Endothelial cell (in vitro differentiated cells): ENCODE measurements at regions not wholly inside any gene's neighbourhood (a gene's known extent, or its start where the extent isn't known, plus 50 kb on each side); places are given as distances from the start of the nearest gene placed in this dataset.

Experiments
- DNase-seq: peaks from one replicate; pipeline ENCODE4 v3.0.0; 2021; ENCODE audit warnings: low spot score
- H3K27ac Mint-ChIP-seq: one replicate; pipeline ENCODE4 v1.8.0; 2021; ENCODE audit warnings: mixed read lengths, inconsistent platforms; ENCODE audit not compliant: unreplicated experiment
- H3K27me3 Mint-ChIP-seq: one replicate; pipeline ENCODE4 v1.8.0; 2021; ENCODE audit warnings: mild to moderate bottlenecking, moderate library complexity, mixed read lengths, inconsistent platforms; ENCODE audit not compliant: unreplicated experiment
- H3K36me3 Mint-ChIP-seq: one replicate; pipeline ENCODE4 v1.8.0; 2021; ENCODE audit warnings: mild to moderate bottlenecking, low read depth, mixed read lengths, inconsistent platforms; ENCODE audit not compliant: unreplicated experiment
- H3K4me1 Mint-ChIP-seq: one replicate; pipeline ENCODE4 v1.8.0; 2021; ENCODE audit warnings: mild to moderate bottlenecking, mixed read lengths, inconsistent platforms; ENCODE audit not compliant: unreplicated experiment
- H3K4me3 Mint-ChIP-seq: one replicate; pipeline ENCODE4 v1.8.0; 2021; ENCODE audit warnings: mild to moderate bottlenecking, mixed read lengths, inconsistent platforms; ENCODE audit not compliant: unreplicated experiment
- H3K9me3 Mint-ChIP-seq: one replicate; pipeline ENCODE4 v1.8.0; 2021; ENCODE audit warnings: mixed read lengths, inconsistent platforms; ENCODE audit not compliant: unreplicated experiment
- TF ChIP-seq, protein P1 (sequence below): fragments of 200-600 bp; sonication (generic); IDR thresholded peaks from one replicate; pipeline ENCODE4 v1.5.0; 2021; ENCODE audit warnings: antibody characterized with exemption; ENCODE audit not compliant: unreplicated experiment

DNA sequence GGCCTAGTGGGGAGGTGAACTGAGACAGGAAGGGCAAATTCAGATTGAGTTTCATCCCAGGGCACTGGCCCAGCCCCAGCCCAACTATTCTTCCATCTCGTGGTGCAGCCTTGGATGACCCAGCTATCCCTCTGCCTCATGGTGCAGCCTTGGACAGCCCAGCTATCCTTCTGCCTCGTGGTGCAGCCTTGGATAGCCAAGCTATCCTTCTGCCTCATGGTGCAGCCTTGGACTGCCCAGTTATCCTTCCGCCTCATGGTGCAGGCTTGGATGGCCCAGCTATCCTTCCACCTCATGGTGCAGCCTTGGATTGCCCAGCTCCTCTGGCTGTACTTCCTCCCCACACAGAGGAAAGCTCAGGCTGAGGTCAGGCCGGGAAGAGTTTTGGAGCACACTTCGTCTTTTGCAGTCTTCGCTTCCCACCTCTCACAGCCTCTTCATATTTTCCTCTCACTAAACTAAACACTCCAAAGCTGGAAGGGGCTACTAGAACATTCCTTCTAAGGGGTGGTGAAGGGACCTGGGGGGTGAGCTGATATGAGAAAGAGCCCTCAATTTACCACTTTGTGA, 69.8 kb upstream of the TTC34 start:
- TF ChIP-seq, protein P1, sequence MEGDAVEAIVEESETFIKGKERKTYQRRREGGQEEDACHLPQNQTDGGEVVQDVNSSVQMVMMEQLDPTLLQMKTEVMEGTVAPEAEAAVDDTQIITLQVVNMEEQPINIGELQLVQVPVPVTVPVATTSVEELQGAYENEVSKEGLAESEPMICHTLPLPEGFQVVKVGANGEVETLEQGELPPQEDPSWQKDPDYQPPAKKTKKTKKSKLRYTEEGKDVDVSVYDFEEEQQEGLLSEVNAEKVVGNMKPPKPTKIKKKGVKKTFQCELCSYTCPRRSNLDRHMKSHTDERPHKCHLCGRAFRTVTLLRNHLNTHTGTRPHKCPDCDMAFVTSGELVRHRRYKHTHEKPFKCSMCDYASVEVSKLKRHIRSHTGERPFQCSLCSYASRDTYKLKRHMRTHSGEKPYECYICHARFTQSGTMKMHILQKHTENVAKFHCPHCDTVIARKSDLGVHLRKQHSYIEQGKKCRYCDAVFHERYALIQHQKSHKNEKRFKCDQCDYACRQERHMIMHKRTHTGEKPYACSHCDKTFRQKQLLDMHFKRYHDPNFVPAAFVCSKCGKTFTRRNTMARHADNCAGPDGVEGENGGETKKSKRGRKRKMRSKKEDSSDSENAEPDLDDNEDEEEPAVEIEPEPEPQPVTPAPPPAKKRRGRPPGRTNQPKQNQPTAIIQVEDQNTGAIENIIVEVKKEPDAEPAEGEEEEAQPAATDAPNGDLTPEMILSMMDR = no peak
- Mint-ChIP-seq H3K9me3 (peaks cover 4% of the 10 kb centered on the region), H3K36me3 (peaks cover 3% of the 10 kb centered on the region), H3K4me3 (no peak overlapping the region), H3K27me3 (peaks cover 3% of the 10 kb centered on the region), H3K27ac (no peak overlapping the region), H3K4me1 (no peaks in the 10 kb centered on the region)
- DNase-seq = no peak

DNA sequence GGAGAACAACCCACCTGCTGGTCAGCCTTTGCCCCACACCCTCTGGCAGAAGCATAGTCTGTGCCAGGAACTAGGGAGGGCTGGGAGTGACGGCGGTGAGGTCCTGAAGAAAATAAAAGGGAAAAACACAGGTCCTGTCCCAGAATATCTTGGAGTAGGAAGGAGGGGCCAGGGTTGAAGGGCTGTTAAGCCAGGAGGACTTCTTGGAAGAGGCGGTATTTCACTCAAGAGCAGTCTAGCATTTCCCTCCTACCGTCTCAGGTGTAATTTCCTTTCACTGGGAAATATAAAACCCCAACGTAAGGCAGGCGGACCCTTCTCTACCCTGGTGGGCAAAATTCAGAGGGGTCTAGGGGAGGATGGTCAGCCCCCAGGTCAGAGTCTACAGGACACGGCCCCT, 72.7 kb upstream of the TTC34 start:
- TF ChIP-seq, protein P1 = no peak
- Mint-ChIP-seq H3K36me3 (peaks cover 3% of the 10 kb centered on the region), H3K27ac (no peak overlapping the region), H3K4me1 (no peaks in the 10 kb centered on the region), H3K4me3 (no peak overlapping the region), H3K9me3 (peaks cover 4% of the 10 kb centered on the region), H3K27me3 (peaks cover 2% of the 10 kb centered on the region)
- no peak for DNase-seq

GRCh38 chr1:2874607-2875480, 73.4 kb upstream of the TTC34 start:
- peaks cover 3% of the 10 kb centered on the region for H3K36me3 Mint-ChIP-seq
- peaks cover 4% of the 10 kb centered on the region for H3K9me3 Mint-ChIP-seq
- TF ChIP-seq, protein P1 = no peak
- no peak for DNase-seq
- H3K27me3 Mint-ChIP-seq = peaks cover 2% of the 10 kb centered on the region
- no peak overlapping the region for H3K27ac Mint-ChIP-seq
- no peaks in the 10 kb centered on the region for H3K4me1 Mint-ChIP-seq
- H3K4me3 Mint-ChIP-seq = no peak overlapping the region

- Mint-ChIP-seq H3K4me1 (no peaks in the 10 kb centered on the region), H3K27ac (no peak overlapping the region), H3K9me3 (peaks cover 4% of the 10 kb centered on the region), H3K36me3 (peaks cover 3% of the 10 kb centered on the region), H3K27me3 (peaks cover 2% of the 10 kb centered on the region), H3K4me3 (no peak overlapping the region)
- TF ChIP-seq, protein P1 = no peak
- DNase-seq = peak; percentile 38
Observed at GRCh38 chr1:2875707-2876561, 74.4 kb upstream of the TTC34 start.
